G401 (cell line): ENCODE measurements at regions not wholly inside any gene's neighbourhood (a gene's known extent, or its start where the extent isn't known, plus 50 kb on each side); places are given as distances from the start of the nearest gene placed in this dataset.
"Not testable (repeated sequence)": the region's sequence is repeated elsewhere in the genome, so short reads cannot be mapped to it uniquely, and the experiment has no call there.

Experiments
- DNase-seq: peaks from one replicate; pipeline ENCODE4 v3.0.0-alpha.2; 2015; ENCODE audit warnings: low spot score
- in situ Hi-C: cut with HindIII; loops from 2 replicates; pipeline ENCODE4 v1.10.0; 2016; ENCODE audit warnings: low sequenced_read_pairs, mixed read lengths

- DNase-seq: no peak
- in situ Hi-C loops: no loop called here
Measured at GRCh38 chr3:13185737-13186434, 112.7 kb upstream of the IQSEC1 start.

- in situ Hi-C loops, DNase-seq: not testable (repeated sequence)
Measured at GRCh38 chr3:13179582-13180210, 106.5 kb upstream of the IQSEC1 start.

- in situ Hi-C loops: no loop called here
- no peak for DNase-seq
Measured at GRCh38 chr3:13179181-13179580, 106.0 kb upstream of the IQSEC1 start.

- in situ Hi-C loops: no loop called here
- DNase-seq: no peak
Measured at GRCh38 chr3:13178107-13178506, 104.9 kb upstream of the IQSEC1 start.

- in situ Hi-C loops: no loop called here
- no peak for DNase-seq
Measured at GRCh38 chr3:13177641-13178040, 104.4 kb upstream of the IQSEC1 start.

- in situ Hi-C loops: no loop called here
- DNase-seq: no peak
Measured at GRCh38 chr3:13177236-13177635, 104.0 kb upstream of the IQSEC1 start.

- in situ Hi-C loops: no loop called here
- DNase-seq: no peak
Measured at GRCh38 chr3:13176445-13176844, 103.2 kb upstream of the IQSEC1 start.

GRCh38 chr3:13174803-13175135 lies 101.5 kb upstream of the IQSEC1 start:
- in situ Hi-C loops: no loop called here
- DNase-seq: no peak

- in situ Hi-C loops: no loop called here
- no peak for DNase-seq
Measured at GRCh38 chr3:13174011-13174802, 101.0 kb upstream of the IQSEC1 start.

GRCh38 chr3:13173186-13173585 lies 100.0 kb upstream of the IQSEC1 start:
- in situ Hi-C loops: no loop called here
- DNase-seq: no peak

- no peak for DNase-seq
- in situ Hi-C loops: no loop called here
Measured at GRCh38 chr3:13172644-13173013, 99.4 kb upstream of the IQSEC1 start.

GRCh38 chr3:13171704-13172643 lies 98.7 kb upstream of the IQSEC1 start:
- DNase-seq: no peak
- in situ Hi-C loops: no loop called here

GRCh38 chr3:13170317-13170716 lies 97.1 kb upstream of the IQSEC1 start:
- DNase-seq: no peak
- in situ Hi-C loops: no loop called here

GRCh38 chr3:13168391-13168790 lies 95.2 kb upstream of the IQSEC1 start:
- in situ Hi-C loops: no loop called here
- no peak for DNase-seq

GRCh38 chr3:13167829-13168228 lies 94.6 kb upstream of the IQSEC1 start:
- DNase-seq: peak; percentile 70
- in situ Hi-C loops: no loop called here

GRCh38 chr3:13167064-13167743 lies 94.0 kb upstream of the IQSEC1 start:
- peak; percentile 67 for DNase-seq
- in situ Hi-C loops: no loop called here

GRCh38 chr3:13166243-13167063 lies 93.2 kb upstream of the IQSEC1 start:
- in situ Hi-C loops: no loop called here

GRCh38 chr3:13165576-13165975 lies 92.3 kb upstream of the IQSEC1 start:
- in situ Hi-C loops: no loop called here
- no peak for DNase-seq

More at GRCh38 chr3:13166243-13167063, 93.2 kb upstream of the IQSEC1 start:
- DNase-seq: no peak
